Neural cell (in vitro differentiated cells): ENCODE measurements at regions not wholly inside any gene's neighbourhood (a gene's known extent, or its start where the extent isn't known, plus 50 kb on each side); places are given as distances from the start of the nearest gene placed in this dataset.

Experiments used
- H2AFZ ChIP-seq: fragments of 200-600, 300-800 bp; sonication (generic), shearing (Covaris generic); 2 replicates; pipeline ENCODE4 v1.6.0; 2014; ENCODE audit warnings: low read depth, mild to moderate bottlenecking, antibody characterized with exemption, low read length, moderate library complexity
- H3F3A ChIP-seq: fragments of 200-600 bp; shearing (Covaris generic); 2 replicates; pipeline ENCODE4 v1.6.1; 2016; ENCODE audit warnings: mild to moderate bottlenecking, moderate library complexity, mixed read lengths, antibody characterized with exemption, low read length; ENCODE audit not compliant: insufficient read depth, poor library complexity, severe bottlenecking
- H3K27ac ChIP-seq: fragments of 200-600, 300-800 bp; sonication (generic), shearing (Covaris generic); 2 replicates; pipeline ENCODE4 v1.5.1; 2014; ENCODE audit warnings: mild to moderate bottlenecking, low read length, moderate library complexity
- H3K27me3 ChIP-seq: fragments of 300-800, 200-600 bp; sonication (generic), shearing (Covaris generic); 2 replicates; pipeline ENCODE4 v1.6.0; 2014; ENCODE audit warnings: mild to moderate bottlenecking, low read depth, low read length, moderate library complexity; ENCODE audit not compliant: insufficient read depth
- H3K36me3 ChIP-seq: fragments of 300-800, 200-600 bp; sonication (generic), shearing (Covaris generic); 2 replicates; pipeline ENCODE4 v1.5.1; 2014; ENCODE audit warnings: mild to moderate bottlenecking, antibody characterized with exemption, low read length, moderate library complexity; ENCODE audit not compliant: insufficient read depth
- H3K4me2 ChIP-seq: fragments of 300-800, 200-600 bp; sonication (generic), shearing (Covaris generic); 2 replicates; pipeline ENCODE4 v1.6.0; 2014; ENCODE audit warnings: mild to moderate bottlenecking, low read length
- H3K4me3 ChIP-seq: fragments of 300-800, 200-600 bp; sonication (generic), shearing (Covaris generic); 2 replicates; pipeline ENCODE4 v1.5.1; 2014; ENCODE audit warnings: mild to moderate bottlenecking, low read length, moderate library complexity
- H3K79me2 ChIP-seq: fragments of 200-600 bp; shearing (Covaris generic); replicated peaks from 2 replicates; pipeline ENCODE4 v1.6.0; 2014; ENCODE audit warnings: mild to moderate bottlenecking, low read length, moderate library complexity; ENCODE audit not compliant: insufficient read depth
- H3K9ac ChIP-seq: fragments of 300-800, 200-600 bp; sonication (generic), shearing (Covaris generic); 2 replicates; pipeline ENCODE4 v1.6.1; 2016; ENCODE audit warnings: mild to moderate bottlenecking, low read length, mixed read lengths
- H3K9me2 ChIP-seq: fragments of 200-600 bp; shearing (Covaris generic); 2 replicates; pipeline ENCODE4 v1.6.1; 2016; ENCODE audit warnings: mild to moderate bottlenecking, low read length, mixed read lengths; ENCODE audit not compliant: insufficient read depth
- H3K9me3 ChIP-seq: fragments of 200-600, 300-800 bp; sonication (generic), shearing (Covaris generic); 2 replicates; pipeline ENCODE4 v1.6.1; 2016; ENCODE audit warnings: mild to moderate bottlenecking, mixed run types, low read length, moderate library complexity, mixed read lengths
- H4K20me1 ChIP-seq: fragments of 200-600 bp; shearing (Covaris generic); 2 replicates; pipeline ENCODE4 v1.6.1; 2016; ENCODE audit warnings: mild to moderate bottlenecking, mixed run types; ENCODE audit not compliant: insufficient read depth
- CTCF ChIP-seq: fragments of 450-650 bp; IDR thresholded peaks from 2 replicates; pipeline ENCODE4 v1.5.1; 2014; ENCODE audit warnings: antibody characterized with exemption, mild to moderate bottlenecking, moderate library complexity; ENCODE audit not compliant: poor library complexity, severe bottlenecking
- EP300 ChIP-seq: fragments of 450-650 bp; conservative IDR thresholded peaks from 2 replicates; pipeline ENCODE4 v1.6.1; 2014; ENCODE audit warnings: antibody characterized with exemption, mild to moderate bottlenecking, moderate library complexity; ENCODE audit not compliant: poor library complexity, severe bottlenecking
- EZH2 ChIP-seq: fragments of 200-600, 300-800 bp; shearing (Covaris generic), sonication (generic); IDR thresholded peaks from 2 replicates; pipeline ENCODE4 v1.6.1; 2014; ENCODE audit warnings: antibody characterized with exemption, low read length, borderline replicate concordance, mild to moderate bottlenecking; ENCODE audit not compliant: insufficient read depth, poor library complexity, severe bottlenecking
- MXI1 ChIP-seq: fragments of 450-650 bp; conservative IDR thresholded peaks from 2 replicates; pipeline ENCODE4 v1.6.1; 2014; ENCODE audit warnings: antibody characterized with exemption, mild to moderate bottlenecking; ENCODE audit not compliant: poor library complexity, severe bottlenecking
- POLR2AphosphoS5 ChIP-seq: IDR thresholded peaks from 2 replicates; pipeline ENCODE4 v1.6.1; 2012
- RAD21 ChIP-seq: fragments of 450-650 bp; conservative IDR thresholded peaks from 2 replicates; pipeline ENCODE4 v1.6.1; 2014; ENCODE audit warnings: antibody characterized with exemption, mild to moderate bottlenecking, moderate library complexity
- REST ChIP-seq: IDR thresholded peaks from 2 replicates; pipeline ENCODE4 v1.6.1; 2012; ENCODE audit warnings: borderline replicate concordance
- SMC3 ChIP-seq: fragments of 450-650 bp; conservative IDR thresholded peaks from 2 replicates; pipeline ENCODE4 v1.6.1; 2014; ENCODE audit warnings: antibody characterized with exemption, mild to moderate bottlenecking, moderate library complexity; ENCODE audit not compliant: poor library complexity
- TAF1 ChIP-seq: IDR thresholded peaks from 2 replicates; pipeline ENCODE4 v1.6.1; 2012; ENCODE audit warnings: low read depth

GRCh38 chr3:18513091-18513490 is 88.0 kb upstream of the SATB1 start:
- H3K79me2 ChIP-seq = no peaks in the 10 kb centered on the region
- TF ChIP-seq MXI1 = no peak
- TF ChIP-seq EP300 = no peak
- TF ChIP-seq REST = no peak
- TF ChIP-seq POLR2AphosphoS5 = no peak
- no peak for TF ChIP-seq EZH2
- H3K9ac ChIP-seq = no peak overlapping the region
- H3K4me2 ChIP-seq = no peak overlapping the region
- no peak overlapping the region for H3K27ac ChIP-seq
- H3K4me3 ChIP-seq = no peak overlapping the region
- no peak overlapping the region for H2AFZ ChIP-seq
- H3K27me3 ChIP-seq = no peaks in the 10 kb centered on the region
- H3K36me3 ChIP-seq = no peaks in the 10 kb centered on the region
- H3F3A ChIP-seq = no peaks in the 10 kb centered on the region
- H3K9me2 ChIP-seq = no peaks in the 10 kb centered on the region
- H4K20me1 ChIP-seq = no peaks in the 10 kb centered on the region
- no peaks in the 10 kb centered on the region for H3K9me3 ChIP-seq

GRCh38 chr3:18512007-18512406 is 86.9 kb upstream of the SATB1 start:
- no peak overlapping the region for H3K4me3 ChIP-seq
- H3K36me3 ChIP-seq = no peaks in the 10 kb centered on the region
- H2AFZ ChIP-seq = no peak overlapping the region
- H3F3A ChIP-seq = no peaks in the 10 kb centered on the region
- H4K20me1 ChIP-seq = no peaks in the 10 kb centered on the region
- H3K9me3 ChIP-seq = no peaks in the 10 kb centered on the region
- TF ChIP-seq RAD21 (no peak), POLR2AphosphoS5 (no peak), REST (no peak), SMC3 (no peak), CTCF (no peak), TAF1 (no peak), MXI1 (no peak), EZH2 (no peak)
- H3K4me2 ChIP-seq = no peak overlapping the region
- no peaks in the 10 kb centered on the region for H3K27me3 ChIP-seq
- no peaks in the 10 kb centered on the region for H3K9me2 ChIP-seq
- H3K9ac ChIP-seq = no peak overlapping the region
- no peak overlapping the region for H3K27ac ChIP-seq
- no peaks in the 10 kb centered on the region for H3K79me2 ChIP-seq
